ENCODE measurements at regions not wholly inside any gene's neighbourhood (a gene's known extent, or its start where the extent isn't known, plus 50 kb on each side); places are given as distances from the start of the nearest gene placed in this dataset.

DNA sequence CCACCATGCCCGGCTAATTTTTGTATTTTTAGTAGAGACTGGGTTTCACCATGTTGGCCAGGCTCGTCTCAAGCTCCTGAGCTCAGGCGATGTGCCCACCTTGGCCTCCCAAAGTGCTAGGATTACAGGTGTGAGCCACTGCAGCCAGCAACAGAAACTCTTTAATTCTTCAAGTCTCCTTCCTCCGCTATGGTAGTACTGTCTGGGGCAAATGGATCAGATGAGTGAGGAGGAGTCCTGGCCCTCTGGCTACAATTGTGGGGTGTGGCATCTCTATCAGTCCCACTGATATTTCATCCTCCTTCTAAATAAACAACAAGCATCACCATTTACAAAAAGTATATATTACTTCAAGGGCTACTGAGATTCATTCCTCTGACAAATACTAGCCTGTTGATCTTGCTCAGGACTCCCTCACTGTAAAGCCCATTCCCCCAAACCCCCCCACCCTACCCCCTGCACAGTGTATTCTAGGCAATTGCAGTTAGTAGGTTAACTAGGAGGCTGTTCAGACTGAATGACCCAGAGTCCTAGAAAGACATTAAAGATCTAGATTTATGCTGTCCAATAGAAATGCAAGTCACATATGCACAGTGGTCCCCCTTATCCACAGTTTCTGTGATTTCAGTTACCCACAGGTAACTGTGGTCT is 71.2 kb upstream of the STAM2 start:
- TF ChIP-seq, protein P1, sequence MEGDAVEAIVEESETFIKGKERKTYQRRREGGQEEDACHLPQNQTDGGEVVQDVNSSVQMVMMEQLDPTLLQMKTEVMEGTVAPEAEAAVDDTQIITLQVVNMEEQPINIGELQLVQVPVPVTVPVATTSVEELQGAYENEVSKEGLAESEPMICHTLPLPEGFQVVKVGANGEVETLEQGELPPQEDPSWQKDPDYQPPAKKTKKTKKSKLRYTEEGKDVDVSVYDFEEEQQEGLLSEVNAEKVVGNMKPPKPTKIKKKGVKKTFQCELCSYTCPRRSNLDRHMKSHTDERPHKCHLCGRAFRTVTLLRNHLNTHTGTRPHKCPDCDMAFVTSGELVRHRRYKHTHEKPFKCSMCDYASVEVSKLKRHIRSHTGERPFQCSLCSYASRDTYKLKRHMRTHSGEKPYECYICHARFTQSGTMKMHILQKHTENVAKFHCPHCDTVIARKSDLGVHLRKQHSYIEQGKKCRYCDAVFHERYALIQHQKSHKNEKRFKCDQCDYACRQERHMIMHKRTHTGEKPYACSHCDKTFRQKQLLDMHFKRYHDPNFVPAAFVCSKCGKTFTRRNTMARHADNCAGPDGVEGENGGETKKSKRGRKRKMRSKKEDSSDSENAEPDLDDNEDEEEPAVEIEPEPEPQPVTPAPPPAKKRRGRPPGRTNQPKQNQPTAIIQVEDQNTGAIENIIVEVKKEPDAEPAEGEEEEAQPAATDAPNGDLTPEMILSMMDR (IDR thresholded peaks at IDR 0.05): no peak
- TF ChIP-seq EP300 (IDR thresholded peaks at IDR 0.05): no peak
- no peak for TF ChIP-seq POLR2A (IDR thresholded peaks at IDR 0.05)
